H9 (cell line): ENCODE measurements at regions not wholly inside any gene's neighbourhood (a gene's known extent, or its start where the extent isn't known, plus 50 kb on each side); places are given as distances from the start of the nearest gene placed in this dataset.

Source experiments
- DNase-seq: peaks from one replicate; pipeline ENCODE4 v3.0.0-alpha.2; 2017
- H2AFZ ChIP-seq: one replicate; pipeline ENCODE4 v1.6.1; 2013; ENCODE audit warnings: mild to moderate bottlenecking, low read length, control low read depth, moderate library complexity
- H2AK5ac ChIP-seq: 2 replicates; pipeline ENCODE4 v1.6.1; 2013; ENCODE audit warnings: low read length, control low read depth, mixed read lengths; ENCODE audit not compliant: insufficient read length
- H2BK120ac ChIP-seq: one replicate; pipeline ENCODE4 v1.6.1; 2013; ENCODE audit warnings: low read depth, mild to moderate bottlenecking, low read length, control low read depth, inconsistent platforms; ENCODE audit not compliant: poor library complexity, severe bottlenecking
- H2BK12ac ChIP-seq: 2 replicates; pipeline ENCODE4 v1.6.1; 2013; ENCODE audit warnings: low read length, control low read depth, mixed read lengths, low read depth; ENCODE audit not compliant: insufficient read length
- H2BK15ac ChIP-seq: 2 replicates; pipeline ENCODE4 v1.6.1; 2013; ENCODE audit warnings: low read depth, low read length, control low read depth
- H2BK20ac ChIP-seq: one replicate; pipeline ENCODE4 v1.6.1; 2013; ENCODE audit warnings: low read depth, mild to moderate bottlenecking, low read length, control low read depth, inconsistent platforms; ENCODE audit not compliant: poor library complexity, severe bottlenecking
- H2BK5ac ChIP-seq: 2 replicates; pipeline ENCODE4 v1.6.1; 2013; ENCODE audit warnings: low read length, control low read depth, mixed read lengths; ENCODE audit not compliant: insufficient read length
- H3K14ac ChIP-seq: 2 replicates; pipeline ENCODE4 v1.6.1; 2013; ENCODE audit warnings: low read length, control low read depth; ENCODE audit not compliant: insufficient read depth
- H3K18ac ChIP-seq: 2 replicates; pipeline ENCODE4 v1.6.1; 2013; ENCODE audit warnings: low read depth, mild to moderate bottlenecking, mixed read lengths, low read length, control low read depth; ENCODE audit not compliant: insufficient read length
- H3K23ac ChIP-seq: 2 replicates; pipeline ENCODE4 v1.6.1; 2013; ENCODE audit warnings: low read length, control low read depth, mixed read lengths, low read depth; ENCODE audit not compliant: insufficient read length
- H3K23me2 ChIP-seq: 2 replicates; pipeline ENCODE4 v1.6.1; 2013; ENCODE audit warnings: low read depth, mild to moderate bottlenecking, mixed read lengths, low read length, control low read depth; ENCODE audit not compliant: insufficient read length, poor library complexity, severe bottlenecking
- H3K27ac ChIP-seq: 2 replicates; pipeline ENCODE4 v1.5.1; 2013; ENCODE audit warnings: low read length, control low read depth, mixed read lengths, low read depth; ENCODE audit not compliant: insufficient read length
- H3K27me3 ChIP-seq: 2 replicates; pipeline ENCODE4 v1.6.1; 2013; ENCODE audit warnings: low read length, control low read depth, inconsistent platforms; ENCODE audit not compliant: insufficient read depth
- H3K4ac ChIP-seq: 2 replicates; pipeline ENCODE4 v1.6.1; 2013; ENCODE audit warnings: low read depth, mild to moderate bottlenecking, control low read depth, inconsistent platforms, low read length, moderate library complexity
- H3K4me1 ChIP-seq: 2 replicates; pipeline ENCODE4 v1.6.1; 2013; ENCODE audit warnings: low read length, control low read depth, inconsistent platforms; ENCODE audit not compliant: insufficient read depth
- H3K4me2 ChIP-seq: 2 replicates; pipeline ENCODE4 v1.6.1; 2013; ENCODE audit warnings: low read length, control low read depth, mixed read lengths; ENCODE audit not compliant: insufficient read length, insufficient read depth
- H3K56ac ChIP-seq: 2 replicates; pipeline ENCODE4 v1.6.1; 2013; ENCODE audit warnings: low read depth, mild to moderate bottlenecking, mixed read lengths, low read length, control low read depth; ENCODE audit not compliant: insufficient read length
- H3K79me1 ChIP-seq: 2 replicates; pipeline ENCODE4 v1.6.1; 2013; ENCODE audit warnings: low read depth, mild to moderate bottlenecking, moderate library complexity, low read length, control low read depth, inconsistent platforms; ENCODE audit not compliant: insufficient read depth, poor library complexity, severe bottlenecking
- H3K79me2 ChIP-seq: 2 replicates; pipeline ENCODE4 v1.6.1; 2013; ENCODE audit warnings: low read length, control low read depth, inconsistent platforms; ENCODE audit not compliant: insufficient read depth
- H3K9ac ChIP-seq: 2 replicates; pipeline ENCODE4 v1.6.1; 2013; ENCODE audit warnings: low read length, control low read depth, mixed read lengths; ENCODE audit not compliant: insufficient read length; ENCODE audit errors: extremely low read depth
- H3K9me3 ChIP-seq: one replicate; pipeline ENCODE4 v1.6.1; 2013; ENCODE audit warnings: low read depth, low read length, inconsistent platforms; ENCODE audit not compliant: control insufficient read depth
- H3T11ph ChIP-seq: one replicate; pipeline ENCODE4 v1.6.1; 2013; ENCODE audit warnings: mild to moderate bottlenecking, low read length, control low read depth, inconsistent platforms
- H4K20me1 ChIP-seq: one replicate; pipeline ENCODE4 v1.6.1; 2013; ENCODE audit not compliant: control insufficient read depth, insufficient read length, insufficient read depth
- H4K5ac ChIP-seq: 2 replicates; pipeline ENCODE4 v1.6.1; 2013; ENCODE audit warnings: low read depth, mild to moderate bottlenecking, mixed read lengths, low read length, control low read depth; ENCODE audit not compliant: insufficient read length
- H4K8ac ChIP-seq: replicated peaks from 2 replicates; pipeline ENCODE4 v1.6.1; 2013; ENCODE audit warnings: low read length, control low read depth, mixed read lengths, low read depth; ENCODE audit not compliant: insufficient read length
- H4K91ac ChIP-seq: 2 replicates; pipeline ENCODE4 v1.6.1; 2013; ENCODE audit warnings: low read depth, mild to moderate bottlenecking, moderate library complexity, mixed read lengths, low read length, control low read depth; ENCODE audit not compliant: insufficient read length
- H3K27ac Mint-ChIP-seq, 3 experiments: 2 replicates in 2 of 3; 3 replicates in 1 of 3; pipeline ENCODE4 v1.8.0; 2020 to 2021; ENCODE audit warnings: mixed read lengths in 3 of 3, mild to moderate bottlenecking in 1 of 3, moderate library complexity in 1 of 3
- H3K27me3 Mint-ChIP-seq: 2 replicates; pipeline ENCODE4 v1.8.0; 2021; ENCODE audit warnings: low read depth, mild to moderate bottlenecking, moderate library complexity, mixed read lengths
- H3K36me3 Mint-ChIP-seq, 3 experiments: 2 replicates in 2 of 3; 3 replicates in 1 of 3; pipeline ENCODE4 v1.8.0; 2020 to 2021; ENCODE audit warnings: low read depth in 3 of 3, mixed read lengths in 3 of 3; ENCODE audit not compliant: insufficient read depth in 1 of 3
- H3K4me1 Mint-ChIP-seq, 2 experiments: 2 replicates each; pipeline ENCODE4 v1.8.0; 2020; ENCODE audit warnings: mixed read lengths in 2 of 2
- H3K4me3 Mint-ChIP-seq, 2 experiments: 2 replicates in 1 of 2; 3 replicates in 1 of 2; pipeline ENCODE4 v1.8.0; 2020 to 2021; ENCODE audit warnings: mild to moderate bottlenecking in 2 of 2, mixed read lengths in 2 of 2, moderate library complexity in 1 of 2
- H3K9me3 Mint-ChIP-seq, 2 experiments: 2 replicates in 1 of 2; 3 replicates in 1 of 2; pipeline ENCODE4 v1.8.0; 2020; ENCODE audit warnings: mild to moderate bottlenecking in 2 of 2, mixed read lengths in 2 of 2, moderate library complexity in 1 of 2
- CTCF ChIP-seq: fragments of 200-600 bp; sonication (generic); conservative IDR thresholded peaks from 3 replicates; pipeline ENCODE4 v1.8.0; 2021; ENCODE audit warnings: antibody characterized with exemption, mild to moderate bottlenecking
- WGBS: extraction: QIAGEN DNeasy Blood & Tissue Kit; methylation state at CpG from one replicate; pipeline ENCODE4 v1.1.7; 2013; ENCODE audit warnings: missing lambda C conversion rate, low lambda C conversion rate, mixed read lengths; ENCODE audit not compliant: insufficient read length; ENCODE audit errors: extremely low coverage; 5-methylcytosine and 5-hydroxymethylcytosine counted together

DNA sequence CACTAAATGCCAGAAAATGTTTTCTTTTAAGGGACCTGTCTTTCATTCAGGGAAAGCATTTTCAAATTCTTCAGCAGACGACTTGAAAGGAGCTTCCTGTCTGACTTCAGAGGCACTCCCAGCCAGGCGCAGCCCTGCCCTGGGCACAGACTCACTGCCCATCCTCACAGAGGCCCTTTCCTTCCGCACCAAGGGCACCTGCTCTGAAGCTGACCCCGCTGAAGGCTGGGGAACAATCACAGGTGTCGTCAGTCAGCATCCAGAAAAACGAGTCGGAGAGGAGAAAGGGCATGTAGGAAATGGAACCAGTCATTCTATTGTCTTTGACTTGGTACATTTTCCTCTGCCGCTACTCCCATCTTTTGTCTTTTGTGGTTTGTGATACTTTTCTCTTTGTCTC lies 125.3 kb upstream of the PARD3 start:
- H3K9ac ChIP-seq, result no peak overlapping the region
- Mint-ChIP-seq H3K9me3 (no peaks in the 10 kb centered on the region; a peak in 1 of 5 replicates), H3K4me1 (peaks cover 45 to 57% of the 10 kb centered on the region in 2 experiments), H3K27me3 (peaks cover 2% of the 10 kb centered on the region; the same call in 1 of the 2 replicates), H3K27ac (no peak overlapping the region), H3K36me3 (peaks cover 0 to 2% (median 0%) of the 10 kb centered on the region in 3 experiments; a peak in 1 of 7 replicates), H3K4me3 (no peak overlapping the region)
- no peaks in the 10 kb centered on the region for H3K79me2 ChIP-seq
- no peak overlapping the region for H4K91ac ChIP-seq
- H3K4me2 ChIP-seq, result no peak overlapping the region
- no peak overlapping the region for H2BK120ac ChIP-seq
- no peak overlapping the region for H2BK12ac ChIP-seq
- H3K9me3 ChIP-seq, result no peaks in the 10 kb centered on the region
- no peak overlapping the region for H4K5ac ChIP-seq
- no peak overlapping the region for H2BK20ac ChIP-seq
- no peak overlapping the region for H3K27ac ChIP-seq
- H3K56ac ChIP-seq, result no peak overlapping the region
- H4K8ac ChIP-seq, result no peak overlapping the region
- H3K4me1 ChIP-seq, result peaks cover 4% of the 10 kb centered on the region; the same call in 1 of the 2 replicates
- H3K18ac ChIP-seq, result no peak overlapping the region
- no peaks in the 10 kb centered on the region for H3K79me1 ChIP-seq
- no peaks in the 10 kb centered on the region for H3K27me3 ChIP-seq
- H3K23me2 ChIP-seq, result no peaks in the 10 kb centered on the region
- no peaks in the 10 kb centered on the region for H4K20me1 ChIP-seq
- H3K14ac ChIP-seq, result no peak overlapping the region
- WGBS, result no CpG with 5 or more reads among the region's 8 CpGs
- H2AK5ac ChIP-seq, result no peak overlapping the region
- DNase-seq, result no peak
- H2AFZ ChIP-seq, result no peak overlapping the region
- H3K4ac ChIP-seq, result no peak overlapping the region
- no peak overlapping the region for H2BK15ac ChIP-seq
- H3K23ac ChIP-seq, result no peak overlapping the region
- no peak for TF ChIP-seq CTCF
- H2BK5ac ChIP-seq, result no peak overlapping the region
- H3T11ph ChIP-seq, result no peak overlapping the region
